Prostate gland (tissue), 2 donors: ENCODE measurements at regions not wholly inside any gene's neighbourhood (a gene's known extent, or its start where the extent isn't known, plus 50 kb on each side); places are given as distances from the start of the nearest gene placed in this dataset.

ENCODE experiments used
- POLR2A ChIP-seq: fragments of 450-650 bp; IDR thresholded peaks from one replicate; pipeline ENCODE4 v1.6.1; 2016; ENCODE audit warnings: antibody characterized with exemption, mild to moderate bottlenecking
- POLR2AphosphoS5 ChIP-seq: sonication (generic); formaldehyde crosslinking; IDR thresholded peaks from one replicate; pipeline ENCODE4 v1.6.1; 2017; ENCODE audit warnings: antibody characterized with exemption
- TF ChIP-seq, protein P1 (sequence below), 4 experiments: fragments of 200-600 bp in 2 of 4; fragments of 450-650 bp in 2 of 4; sonication (generic) in 2 of 4; IDR thresholded peaks; 1 replicate in 3 of 4; 2 replicates in 1 of 4; pipeline ENCODE4 v1.5.1; 2016 to 2019; ENCODE audit warnings: antibody characterized with exemption in 4 of 4, mild to moderate bottlenecking in 2 of 4, moderate library complexity in 2 of 4

DNA sequence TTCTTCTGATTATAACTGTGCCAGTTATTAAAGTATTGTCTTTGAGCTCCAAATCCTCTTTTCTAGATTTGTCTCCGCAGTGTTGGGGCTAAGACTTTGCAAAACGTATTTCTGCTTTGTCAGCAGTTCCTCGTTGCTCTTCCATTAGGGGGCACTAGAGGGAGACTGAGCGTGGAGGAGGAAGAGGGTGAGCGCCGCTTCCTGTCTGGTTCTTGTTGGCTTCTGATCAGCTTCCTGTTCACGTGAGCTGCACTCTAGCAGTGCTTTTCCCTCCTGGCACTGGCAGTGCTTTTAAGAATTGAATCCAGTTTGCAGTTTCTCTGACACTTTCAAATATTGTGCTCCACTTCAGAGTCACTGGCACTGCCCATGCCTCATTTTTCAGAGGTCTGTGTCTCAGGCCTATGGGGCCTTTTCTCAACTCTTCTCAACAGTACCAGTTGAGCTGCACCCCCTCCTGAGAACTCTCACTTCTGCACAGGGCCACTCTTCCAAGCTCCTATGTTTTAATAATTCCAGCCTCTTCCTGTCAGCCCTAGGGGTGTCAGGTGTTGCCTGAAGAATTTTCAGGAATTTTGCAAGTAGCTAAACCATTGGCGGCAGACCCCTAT lies 54.4 kb upstream of the LCORL start:
- TF ChIP-seq, protein P1, sequence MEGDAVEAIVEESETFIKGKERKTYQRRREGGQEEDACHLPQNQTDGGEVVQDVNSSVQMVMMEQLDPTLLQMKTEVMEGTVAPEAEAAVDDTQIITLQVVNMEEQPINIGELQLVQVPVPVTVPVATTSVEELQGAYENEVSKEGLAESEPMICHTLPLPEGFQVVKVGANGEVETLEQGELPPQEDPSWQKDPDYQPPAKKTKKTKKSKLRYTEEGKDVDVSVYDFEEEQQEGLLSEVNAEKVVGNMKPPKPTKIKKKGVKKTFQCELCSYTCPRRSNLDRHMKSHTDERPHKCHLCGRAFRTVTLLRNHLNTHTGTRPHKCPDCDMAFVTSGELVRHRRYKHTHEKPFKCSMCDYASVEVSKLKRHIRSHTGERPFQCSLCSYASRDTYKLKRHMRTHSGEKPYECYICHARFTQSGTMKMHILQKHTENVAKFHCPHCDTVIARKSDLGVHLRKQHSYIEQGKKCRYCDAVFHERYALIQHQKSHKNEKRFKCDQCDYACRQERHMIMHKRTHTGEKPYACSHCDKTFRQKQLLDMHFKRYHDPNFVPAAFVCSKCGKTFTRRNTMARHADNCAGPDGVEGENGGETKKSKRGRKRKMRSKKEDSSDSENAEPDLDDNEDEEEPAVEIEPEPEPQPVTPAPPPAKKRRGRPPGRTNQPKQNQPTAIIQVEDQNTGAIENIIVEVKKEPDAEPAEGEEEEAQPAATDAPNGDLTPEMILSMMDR (IDR thresholded peaks at IDR 0.05): no peak
- no peak for TF ChIP-seq POLR2A
- no peak for TF ChIP-seq POLR2AphosphoS5
